Urinary bladder (tissue), 4 donors: ENCODE measurements at regions not wholly inside any gene's neighbourhood (a gene's known extent, or its start where the extent isn't known, plus 50 kb on each side); places are given as distances from the start of the nearest gene placed in this dataset. TPM values are rescaled to one million over a fixed set of nuclear protein-coding genes. Genes with fewer than 3 reads are reported as not detected.
A peak's percentile ranks its signal among the peaks of the same experiment; 100 is the strongest.

Experiments
- DNase-seq: peaks from one replicate; pipeline ENCODE4 v3.0.0-alpha.2; 2015; ENCODE audit errors: extremely low spot score
- H3K27ac ChIP-seq: one replicate; pipeline ENCODE4 v1.5.1; 2013; ENCODE audit warnings: low read depth, mild to moderate bottlenecking, moderate library complexity
- H3K36me3 ChIP-seq: one replicate; pipeline ENCODE4 v1.6.1; 2013; ENCODE audit warnings: mild to moderate bottlenecking, moderate library complexity; ENCODE audit not compliant: insufficient read depth
- H3K4me1 ChIP-seq: one replicate; pipeline ENCODE4 v1.6.1; 2013; ENCODE audit warnings: mild to moderate bottlenecking, moderate library complexity; ENCODE audit not compliant: insufficient read depth
- H3K4me3 ChIP-seq: one replicate; pipeline ENCODE4 v1.5.1; 2013; ENCODE audit warnings: low read depth, low read length
- WGBS: extraction: QIAGEN DNeasy Blood & Tissue Kit; methylation state at CpG from one replicate; pipeline ENCODE4 v1.1.7; 2013; 5-methylcytosine and 5-hydroxymethylcytosine counted together
- small RNA-seq: library from RNA; depleted of rRNA; stranded (forward); fragments of <200 nt; gene quantifications from one replicate; pipeline ENCODE3, GENCODE V24; 2014
- donor health status: healthy with polysubstance abuse.
- donor health status: healthy.

DNA sequence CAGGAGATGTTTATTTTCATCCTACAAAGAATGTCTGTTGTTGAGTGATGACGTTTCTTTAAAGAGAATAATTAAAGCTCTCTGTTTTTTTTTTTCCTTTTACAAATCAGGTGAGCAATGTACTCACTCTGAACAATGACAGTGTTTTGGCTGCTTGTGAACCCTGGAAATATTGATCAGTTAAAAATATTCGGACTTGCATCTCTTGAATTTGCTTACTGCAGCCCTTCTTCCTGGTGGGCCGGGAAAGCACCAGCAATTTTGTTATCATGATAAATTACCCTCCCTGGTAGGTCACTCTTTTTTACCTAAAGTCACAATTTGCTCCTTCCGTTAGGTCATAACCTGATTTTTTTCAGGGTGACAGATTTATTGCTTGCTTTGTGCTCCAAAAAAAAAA lies 72.3 kb upstream of the NR5A2 start:
- WGBS: 55% methylated on average over 4 of the region's 4 CpGs
- Histone ChIP-seq H3K27ac (no peak overlapping the region), H3K4me3 (no peak overlapping the region), H3K4me1 (no peaks in the 10 kb centered on the region), H3K36me3 (no peaks in the 10 kb centered on the region)
- no peak for DNase-seq

DNA sequence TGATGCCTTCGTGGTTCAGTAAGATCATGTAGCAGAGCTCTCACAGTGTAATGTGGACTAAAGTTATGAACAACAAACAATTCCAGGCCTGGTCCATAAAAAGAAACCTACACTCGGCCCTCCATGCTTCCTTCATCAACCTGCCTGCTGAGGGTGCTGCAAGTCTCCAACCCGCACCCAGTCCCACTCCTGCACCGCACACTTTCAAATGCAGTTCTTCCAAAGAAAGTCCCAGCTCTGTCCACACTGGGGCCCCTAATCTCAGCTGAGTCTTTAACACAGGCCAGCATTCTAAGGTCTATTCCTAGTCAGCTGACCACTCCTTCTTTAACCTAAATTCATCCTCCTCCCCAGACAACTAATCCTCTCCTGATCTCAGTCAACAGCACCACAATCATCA lies 71.5 kb upstream of the NR5A2 start:
- WGBS: 75% methylated on average over 4 of the region's 4 CpGs
- no peaks in the 10 kb centered on the region for H3K36me3 ChIP-seq
- H3K4me3 ChIP-seq: no peak overlapping the region
- no peak overlapping the region for H3K27ac ChIP-seq
- H3K4me1 ChIP-seq: no peaks in the 10 kb centered on the region
- DNase-seq: no peak

DNA sequence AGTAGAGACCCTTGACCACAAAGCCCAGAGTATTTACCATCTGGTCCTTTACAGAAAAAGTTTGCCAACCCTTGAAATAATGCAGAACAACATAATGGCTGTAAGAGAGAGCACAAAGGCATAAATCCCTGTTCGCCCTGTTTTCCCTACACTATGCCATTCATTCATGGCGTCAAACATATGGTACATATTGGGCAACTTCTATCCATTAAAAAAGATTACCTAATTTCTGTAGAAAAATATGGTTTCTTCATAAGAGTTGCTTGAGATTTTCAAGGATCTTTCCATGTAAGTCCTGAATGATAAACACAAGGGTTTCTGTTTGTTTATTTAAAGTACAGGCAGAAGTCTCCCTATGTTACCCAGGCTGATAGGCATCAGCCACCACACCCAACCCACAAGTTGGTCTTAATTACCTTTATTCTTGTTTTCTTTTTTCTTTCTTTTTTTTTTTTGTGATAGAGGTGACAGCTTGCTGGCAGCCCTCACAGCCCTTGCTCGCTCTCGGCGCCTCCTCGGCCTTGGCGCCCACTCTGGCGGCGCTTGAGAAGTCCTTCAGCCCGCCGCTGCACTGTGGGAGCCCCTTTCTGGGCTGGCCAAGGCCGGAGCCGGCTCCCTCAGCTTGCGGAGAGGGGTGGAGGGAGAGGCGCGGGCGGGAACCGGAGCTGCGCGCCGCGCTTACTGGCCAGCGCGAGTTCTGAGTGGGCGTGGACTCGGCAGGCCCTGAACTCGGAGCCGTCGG lies 68.3 kb upstream of the NR5A2 start:
- no peak for DNase-seq
- Histone ChIP-seq H3K4me3 (no peak overlapping the region), H3K27ac (no peak overlapping the region), H3K36me3 (no peaks in the 10 kb centered on the region), H3K4me1 (no peaks in the 10 kb centered on the region)
- 96% methylated on average over 29 of the region's 29 CpGs for WGBS

DNA sequence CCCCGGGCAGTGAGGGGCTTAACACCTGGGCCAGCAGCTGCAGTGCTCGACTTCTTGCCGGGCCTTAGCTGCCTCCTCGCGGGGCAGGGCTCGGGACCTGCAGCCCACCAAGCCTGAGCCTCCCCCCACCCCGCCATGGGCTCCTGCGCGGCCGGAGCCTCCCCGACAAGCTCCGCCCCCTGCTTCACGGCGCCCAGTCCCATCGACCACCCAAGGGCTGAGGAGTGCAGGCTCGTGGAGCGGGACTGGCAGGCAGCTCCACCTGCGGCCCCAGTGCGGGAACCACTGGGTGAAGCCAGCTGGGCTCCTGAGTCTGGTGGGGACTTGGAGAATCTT lies 67.8 kb upstream of the NR5A2 start:
- no peak overlapping the region for H3K4me3 ChIP-seq
- no peaks in the 10 kb centered on the region for H3K4me1 ChIP-seq
- no peaks in the 10 kb centered on the region for H3K36me3 ChIP-seq
- 95% methylated on average over 19 of the region's 19 CpGs for WGBS
- H3K27ac ChIP-seq: no peak overlapping the region
- no peak for DNase-seq

DNA sequence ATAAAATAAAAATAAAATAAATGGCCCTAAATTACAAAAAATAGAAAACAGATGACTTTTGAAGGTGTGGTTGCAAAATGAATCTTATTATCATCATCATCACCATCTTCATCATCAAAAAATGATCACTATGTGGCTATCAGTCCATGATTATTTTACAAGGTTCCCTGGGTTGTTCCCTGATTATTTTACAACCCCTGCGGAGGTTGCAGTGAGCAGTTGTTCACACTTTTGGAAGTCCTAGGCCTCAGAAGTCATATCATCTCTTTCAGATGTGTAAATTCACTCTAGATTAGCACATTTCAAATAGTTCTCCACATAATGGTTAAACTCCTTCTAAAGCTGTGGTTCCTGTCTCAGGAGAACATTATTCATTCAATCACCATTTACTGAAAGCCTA lies 57.4 kb upstream of the NR5A2 start:
- Histone ChIP-seq H3K36me3 (no peaks in the 10 kb centered on the region), H3K4me3 (no peak overlapping the region), H3K4me1 (no peaks in the 10 kb centered on the region), H3K27ac (no peak overlapping the region)
- DNase-seq: no peak
- 76% methylated on average over 1 of the region's 1 CpG for WGBS

DNA sequence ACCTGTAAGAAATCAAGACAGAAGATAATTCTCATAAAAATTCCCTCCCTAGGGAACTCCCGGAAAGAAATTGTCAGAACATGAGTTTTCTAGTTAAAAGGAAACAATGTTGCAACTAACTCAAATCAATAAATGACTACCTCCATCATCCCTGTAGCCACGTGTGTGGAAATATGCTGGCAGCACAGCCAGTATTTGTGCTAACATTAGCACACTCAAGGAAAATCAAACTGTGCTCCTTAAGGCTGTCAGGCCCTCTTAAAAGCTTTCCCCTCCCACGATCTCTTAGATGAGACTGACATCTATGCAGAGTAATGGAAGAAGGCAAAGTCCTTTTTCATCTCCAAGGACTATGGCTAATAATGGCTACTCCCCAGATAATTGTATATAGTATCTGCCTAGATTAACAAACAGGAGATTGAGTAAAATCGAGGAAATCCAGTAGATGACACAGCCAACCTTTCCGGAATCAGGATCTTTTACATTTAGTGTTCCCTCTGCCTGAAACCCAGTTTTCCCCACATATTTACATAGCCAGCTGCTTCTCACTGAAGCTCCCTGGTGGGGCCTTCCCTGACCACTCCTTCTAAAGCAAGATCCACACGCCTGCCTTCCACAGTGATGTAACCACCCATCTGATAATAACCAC lies 50.9 kb upstream of the NR5A2 start:
- 46% methylated on average over 6 of the region's 6 CpGs for WGBS
- no peak for DNase-seq
- Histone ChIP-seq H3K27ac (no peak overlapping the region), H3K36me3 (no peaks in the 10 kb centered on the region), H3K4me1 (no peaks in the 10 kb centered on the region), H3K4me3 (no peak overlapping the region)

Small RNA genes lying in the stretch of these regions (small RNA-seq; reads per million reads assigned to genes)
- gene MIR181A1 (51.1 reads per million, percentile 96 among the genes with 10 or more reads in this experiment), gene MIR181B1 (1.7 reads per million, percentile 84 among the genes with 10 or more reads in this experiment), gene RNU6-778P (not detected)
